MM.1S (cell line): ENCODE measurements at regions not wholly inside any gene's neighbourhood (a gene's known extent, or its start where the extent isn't known, plus 50 kb on each side); places are given as distances from the start of the nearest gene placed in this dataset.

Experiments
- EZH2 ChIP-seq: fragments of 300-600 bp; sonication (generic); optimal IDR thresholded peaks from 2 replicates; pipeline ENCODE3; 2017; ENCODE audit warnings: low read depth, mild to moderate bottlenecking, antibody characterized with exemption, low read length, mixed read lengths
- EZH2phosphoT487 ChIP-seq: fragments of 300-600 bp; sonication (generic); IDR thresholded peaks from 2 replicates; pipeline ENCODE4 v1.6.1; 2018; ENCODE audit warnings: antibody characterized with exemption, low read length
- TF ChIP-seq, protein P1 (sequence below): fragments of 300-600 bp; sonication (generic); IDR thresholded peaks from 2 replicates; pipeline ENCODE4 v1.5.1; 2016; ENCODE audit warnings: antibody characterized with exemption, low read length, mixed read lengths

DNA sequence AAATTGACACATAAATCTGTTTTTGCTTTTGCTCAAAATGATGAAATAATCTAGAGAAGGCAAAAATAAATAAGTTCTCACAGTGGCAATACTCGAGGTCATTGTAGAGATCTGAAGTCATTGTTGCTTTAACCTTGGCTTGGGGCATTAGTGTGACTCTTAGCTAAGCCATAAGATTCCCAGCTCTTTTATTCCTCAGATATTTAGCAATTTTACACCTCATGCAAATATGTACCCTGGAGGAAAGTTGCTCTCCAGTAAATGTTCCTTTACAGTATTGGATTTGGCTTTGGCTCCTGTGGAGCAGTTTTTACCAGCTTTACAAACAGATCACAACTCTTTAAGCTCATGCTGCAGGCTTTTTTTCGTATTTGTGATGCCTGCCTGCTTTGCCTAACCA, 134.2 kb upstream of the NABP1 start:
- TF ChIP-seq, protein P1, sequence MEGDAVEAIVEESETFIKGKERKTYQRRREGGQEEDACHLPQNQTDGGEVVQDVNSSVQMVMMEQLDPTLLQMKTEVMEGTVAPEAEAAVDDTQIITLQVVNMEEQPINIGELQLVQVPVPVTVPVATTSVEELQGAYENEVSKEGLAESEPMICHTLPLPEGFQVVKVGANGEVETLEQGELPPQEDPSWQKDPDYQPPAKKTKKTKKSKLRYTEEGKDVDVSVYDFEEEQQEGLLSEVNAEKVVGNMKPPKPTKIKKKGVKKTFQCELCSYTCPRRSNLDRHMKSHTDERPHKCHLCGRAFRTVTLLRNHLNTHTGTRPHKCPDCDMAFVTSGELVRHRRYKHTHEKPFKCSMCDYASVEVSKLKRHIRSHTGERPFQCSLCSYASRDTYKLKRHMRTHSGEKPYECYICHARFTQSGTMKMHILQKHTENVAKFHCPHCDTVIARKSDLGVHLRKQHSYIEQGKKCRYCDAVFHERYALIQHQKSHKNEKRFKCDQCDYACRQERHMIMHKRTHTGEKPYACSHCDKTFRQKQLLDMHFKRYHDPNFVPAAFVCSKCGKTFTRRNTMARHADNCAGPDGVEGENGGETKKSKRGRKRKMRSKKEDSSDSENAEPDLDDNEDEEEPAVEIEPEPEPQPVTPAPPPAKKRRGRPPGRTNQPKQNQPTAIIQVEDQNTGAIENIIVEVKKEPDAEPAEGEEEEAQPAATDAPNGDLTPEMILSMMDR = no peak
- TF ChIP-seq EZH2 = no peak
- no peak for TF ChIP-seq EZH2phosphoT487
